GM19372 (cell line): ENCODE measurements at regions not wholly inside any gene's neighbourhood (a gene's known extent, or its start where the extent isn't known, plus 50 kb on each side); places are given as distances from the start of the nearest gene placed in this dataset.

Source experiments
- ATAC-seq: cut with Tn5 transposase; IDR thresholded peaks from one replicate; pipeline ENCODE4 v1.9.1; 2021; ENCODE audit warnings: mild to moderate bottlenecking, low read depth, moderate library complexity; ENCODE audit not compliant: unreplicated experiment

GRCh38 chr7:42340436-42340835 is 103.4 kb upstream of the GLI3 start:
- ATAC-seq, result no peak

- ATAC-seq, result no peak
Observed at GRCh38 chr7:42338916-42339540, 102.0 kb upstream of the GLI3 start.

- no peak for ATAC-seq
Observed at GRCh38 chr7:42338231-42338915, 101.4 kb upstream of the GLI3 start.

- no peak for ATAC-seq
Observed at GRCh38 chr7:42337225-42337905, 100.4 kb upstream of the GLI3 start.

- ATAC-seq, result no peak
Observed at GRCh38 chr7:42332605-42333222, 95.7 kb upstream of the GLI3 start.

- no peak for ATAC-seq
Observed at GRCh38 chr7:42319631-42320030, 82.6 kb upstream of the GLI3 start.

GRCh38 chr7:42315631-42316030 is 78.6 kb upstream of the GLI3 start:
- ATAC-seq, result no peak

- ATAC-seq, result no peak
Observed at GRCh38 chr7:42315103-42315502, 78.1 kb upstream of the GLI3 start.

GRCh38 chr7:42314696-42315095 is 77.7 kb upstream of the GLI3 start:
- ATAC-seq, result no peak

GRCh38 chr7:42311195-42311594 is 74.2 kb upstream of the GLI3 start:
- no peak for ATAC-seq

- no peak for ATAC-seq
Observed at GRCh38 chr7:42292991-42293521, 56.0 kb upstream of the GLI3 start.

GRCh38 chr7:42289473-42289872 is 52.5 kb upstream of the GLI3 start:
- no peak for ATAC-seq
